Tibial artery (tissue), 4 donors: ENCODE measurements at regions not wholly inside any gene's neighbourhood (a gene's known extent, or its start where the extent isn't known, plus 50 kb on each side); places are given as distances from the start of the nearest gene placed in this dataset.
"Not testable (repeated sequence)": the region's sequence is repeated elsewhere in the genome, so short reads cannot be mapped to it uniquely, and the experiment has no call there.

ENCODE experiments used
- DNase-seq, 2 donors: peaks; one replicate each; pipeline ENCODE4 v3.0.0-alpha.2; 2019
- H3K27ac ChIP-seq, 2 donors: fragments of 200-600 bp; sonication (generic) in 1 of 2; 1 replicate in 1 of 2; 2 replicates in 1 of 2; pipeline ENCODE4 v1.5.1; 2018 to 2019; ENCODE audit warnings: mild to moderate bottlenecking in 1 of 2
- H3K27me3 ChIP-seq, 2 donors: fragments of 200-600 bp; sonication (generic) in 1 of 2; one replicate each; pipeline versions ENCODE4 v1.5.1 to v1.6.0; 2016 to 2019
- H3K36me3 ChIP-seq, 3 donors: fragments of 200-600 bp; sonication (generic) in 2 of 3; one replicate each; pipeline ENCODE4 v1.5.1; 2016 to 2019; ENCODE audit warnings: mild to moderate bottlenecking in 2 of 3
- H3K4me1 ChIP-seq, 4 donors: fragments of 200-600 bp; sonication (generic) in 2 of 4; 1 replicate in 3 of 4; 2 replicates in 1 of 4; pipeline ENCODE4 v1.5.1; 2016 to 2019
- H3K4me3 ChIP-seq, 2 donors: fragments of 200-600 bp; sonication (generic) in 1 of 2; 1 replicate in 1 of 2; 2 replicates in 1 of 2; pipeline ENCODE4 v1.5.1; 2018 to 2019; ENCODE audit warnings: mild to moderate bottlenecking in 2 of 2
- H3K9me3 ChIP-seq, 3 donors: fragments of 200-600 bp; sonication (generic) in 1 of 3; one replicate each; pipeline ENCODE4 v1.5.1; 2016 to 2019
- CTCF ChIP-seq, 2 experiments: fragments of 200-600 bp in 1 of 2; fragments of 450-650 bp in 1 of 2; IDR thresholded peaks; one replicate each; pipeline ENCODE4 v1.5.1; 2017 to 2019; ENCODE audit warnings: antibody characterized with exemption in 2 of 2, mild to moderate bottlenecking in 1 of 2, moderate library complexity in 1 of 2
- intact Hi-C: fragments of 100-400 bp; cut with DNase I; formaldehyde crosslinking; loops from one replicate; pipeline ENCODE4 v1.15.0; 2023; ENCODE audit warnings: low total_unique reads

DNA sequence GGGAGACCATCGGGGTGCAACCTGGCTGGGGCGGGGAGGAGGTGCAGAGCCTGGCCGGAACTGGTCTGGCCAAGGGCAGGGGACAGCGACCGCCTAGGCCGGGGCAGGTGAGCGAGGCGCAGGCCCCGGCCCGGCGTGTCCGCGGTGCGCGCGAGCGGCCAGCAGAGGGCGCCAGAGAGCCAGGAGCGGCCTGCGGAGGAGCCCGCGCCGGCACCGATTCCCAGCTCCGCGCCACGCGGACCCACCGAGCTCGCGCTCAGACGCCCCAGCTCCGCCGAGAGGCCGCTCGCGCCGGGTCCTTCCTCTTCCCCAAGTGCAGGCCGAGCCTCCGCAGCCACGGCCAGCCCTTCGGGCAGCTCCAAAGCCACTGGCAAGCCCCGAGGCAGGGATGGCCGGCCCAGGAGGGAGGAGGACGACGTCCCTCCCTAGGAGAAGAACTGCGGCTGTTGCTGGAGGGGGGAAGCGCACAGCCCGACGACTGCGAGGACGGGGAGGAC is 128.9 kb upstream of the HMX1 start:
- H3K9me3 ChIP-seq, DNase-seq, intact Hi-C loops, H3K27ac ChIP-seq, H3K36me3 ChIP-seq, H3K4me1 ChIP-seq: not testable (repeated sequence)
- H3K27me3 ChIP-seq = peaks cover 0 to 22% of the 10 kb centered on the region in 2 donors
- peak; percentile 66 to 79 for TF ChIP-seq CTCF (IDR thresholded peaks at IDR 0.05)
- H3K4me3 ChIP-seq = peak overlapping the region in 1 of 2 donors; percentile 35

DNA sequence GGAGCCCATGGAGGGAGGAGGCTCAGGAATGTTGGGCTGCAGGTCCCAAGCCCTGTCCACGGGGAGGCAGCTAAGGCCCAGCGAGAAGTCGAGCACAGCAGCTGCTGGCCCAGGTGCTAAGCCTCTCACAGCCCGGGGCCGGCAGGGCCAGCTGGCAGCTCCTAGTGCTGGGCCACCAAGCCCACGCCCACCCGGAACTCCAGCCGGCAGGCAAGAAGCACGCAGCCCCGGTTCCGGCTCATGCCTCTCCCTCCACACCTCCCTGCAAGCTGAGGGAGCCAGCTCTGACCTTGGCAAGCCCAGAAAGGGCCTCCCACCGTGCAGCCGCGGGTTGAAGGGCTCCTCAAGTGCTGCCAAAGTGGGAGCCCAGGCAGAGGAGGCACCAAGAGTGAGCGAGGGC is 121.3 kb upstream of the HMX1 start:
- H3K36me3 ChIP-seq, H3K27me3 ChIP-seq, DNase-seq, H3K27ac ChIP-seq, intact Hi-C loops, H3K4me1 ChIP-seq, H3K4me3 ChIP-seq: not testable (repeated sequence)
- H3K9me3 ChIP-seq = peaks cover 0 to 15% (median 0%) of the 10 kb centered on the region in 3 donors

- H3K36me3 ChIP-seq, H3K27me3 ChIP-seq, H3K4me3 ChIP-seq, DNase-seq, intact Hi-C loops, H3K4me1 ChIP-seq, H3K27ac ChIP-seq: not testable (repeated sequence)
- H3K9me3 ChIP-seq = peaks cover 0 to 15% (median 0%) of the 10 kb centered on the region in 3 donors
Observed at GRCh38 chr4:8991449-8991848, 119.8 kb upstream of the HMX1 start.

- H3K4me1 ChIP-seq, H3K27ac ChIP-seq, intact Hi-C loops, DNase-seq, H3K4me3 ChIP-seq, H3K36me3 ChIP-seq, H3K27me3 ChIP-seq: not testable (repeated sequence)
- peaks cover 0 to 15% (median 0%) of the 10 kb centered on the region in 3 donors for H3K9me3 ChIP-seq
Observed at GRCh38 chr4:8990341-8990740, 118.7 kb upstream of the HMX1 start.

DNA sequence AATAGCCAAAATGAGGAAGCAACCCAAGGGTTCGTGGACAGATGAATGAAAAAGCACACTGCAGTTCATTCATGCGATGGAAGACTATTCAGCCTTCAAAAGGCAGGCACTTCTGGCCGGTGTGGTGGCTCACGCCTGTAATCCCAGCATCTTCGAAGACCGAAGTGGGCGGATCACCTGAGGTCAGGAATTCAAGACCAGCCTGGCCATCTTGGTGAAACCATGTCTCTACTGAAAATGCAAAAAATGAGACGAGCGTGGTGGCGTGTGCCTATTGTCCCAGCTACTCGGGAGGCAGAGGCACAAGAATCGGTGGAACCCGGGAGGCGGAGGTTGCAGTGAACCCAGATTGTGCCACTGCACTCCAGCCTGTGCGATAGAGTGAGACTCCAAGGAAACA is 114.1 kb upstream of the HMX1 start:
- intact Hi-C loops, H3K4me3 ChIP-seq, H3K27ac ChIP-seq, DNase-seq, H3K4me1 ChIP-seq, H3K27me3 ChIP-seq, H3K36me3 ChIP-seq, H3K9me3 ChIP-seq: not testable (repeated sequence)

- DNase-seq, H3K27ac ChIP-seq, H3K4me1 ChIP-seq, H3K9me3 ChIP-seq, H3K4me3 ChIP-seq, intact Hi-C loops, H3K36me3 ChIP-seq, H3K27me3 ChIP-seq: not testable (repeated sequence)
Observed at GRCh38 chr4:8984641-8985040, 113.0 kb upstream of the HMX1 start.

DNA sequence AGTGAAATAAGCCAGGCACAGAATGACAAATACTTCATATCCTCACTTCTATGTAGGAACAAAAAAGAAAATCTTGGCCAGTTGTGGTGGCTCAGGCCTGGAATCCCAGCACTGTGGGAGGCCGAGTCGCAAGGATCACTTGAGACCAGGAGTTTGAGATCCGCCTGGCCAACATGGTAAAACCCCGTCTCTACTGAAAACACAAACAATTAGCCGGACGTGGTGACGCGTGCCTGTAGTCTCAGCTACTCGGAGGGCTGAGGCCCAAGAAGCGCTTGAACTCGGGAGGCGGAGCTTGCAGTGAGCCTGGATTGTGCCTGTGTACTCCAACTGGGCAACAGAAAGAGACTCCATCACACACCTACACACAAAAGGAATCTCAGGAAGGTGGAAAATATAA is 112.3 kb upstream of the HMX1 start:
- DNase-seq, H3K4me3 ChIP-seq, H3K9me3 ChIP-seq, intact Hi-C loops, H3K27ac ChIP-seq, H3K27me3 ChIP-seq, H3K4me1 ChIP-seq, H3K36me3 ChIP-seq: not testable (repeated sequence)

GRCh38 chr4:8976466-8977128 is 105.0 kb upstream of the HMX1 start:
- intact Hi-C loops, H3K36me3 ChIP-seq, H3K27ac ChIP-seq, H3K4me1 ChIP-seq, H3K27me3 ChIP-seq, DNase-seq, H3K9me3 ChIP-seq, H3K4me3 ChIP-seq: not testable (repeated sequence)

DNA sequence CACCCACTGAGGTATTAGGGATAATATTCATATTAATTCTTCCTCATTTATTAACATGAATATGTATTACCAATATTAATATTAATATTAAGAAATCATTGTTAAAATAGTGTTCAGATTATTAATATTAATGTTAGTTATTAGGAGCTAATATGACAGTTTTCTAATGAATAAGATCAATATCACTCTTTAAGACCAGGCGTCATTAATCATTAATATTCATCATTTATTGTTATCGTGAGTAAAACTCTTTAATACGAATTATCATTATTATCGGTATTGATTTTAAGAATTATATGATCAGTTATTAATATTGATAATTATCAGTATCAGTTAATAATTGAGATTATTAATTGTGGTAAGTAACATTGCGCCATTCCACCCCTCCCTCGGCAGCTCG is 101.0 kb upstream of the HMX1 start:
- not testable (repeated sequence) for H3K27me3 ChIP-seq, H3K4me3 ChIP-seq

GRCh38 chr4:8965896-8966295 is 94.3 kb upstream of the HMX1 start:
- H3K36me3 ChIP-seq, H3K4me1 ChIP-seq, H3K27ac ChIP-seq, intact Hi-C loops, H3K4me3 ChIP-seq, H3K9me3 ChIP-seq, DNase-seq: not testable (repeated sequence)
- peaks cover 0 to 33% of the 10 kb centered on the region in 2 donors for H3K27me3 ChIP-seq

More for the DNA sequence above, 101.0 kb upstream of the HMX1 start:
- H3K4me1 ChIP-seq, H3K9me3 ChIP-seq, H3K36me3 ChIP-seq, DNase-seq, intact Hi-C loops, H3K27ac ChIP-seq: not testable (repeated sequence)

GRCh38 chr4:8964201-8964788 is 92.7 kb upstream of the HMX1 start:
- DNase-seq, H3K4me3 ChIP-seq, H3K4me1 ChIP-seq, H3K9me3 ChIP-seq, intact Hi-C loops, H3K36me3 ChIP-seq, H3K27ac ChIP-seq: not testable (repeated sequence)
- H3K27me3 ChIP-seq = peaks cover 0 to 37% of the 10 kb centered on the region in 2 donors

DNA sequence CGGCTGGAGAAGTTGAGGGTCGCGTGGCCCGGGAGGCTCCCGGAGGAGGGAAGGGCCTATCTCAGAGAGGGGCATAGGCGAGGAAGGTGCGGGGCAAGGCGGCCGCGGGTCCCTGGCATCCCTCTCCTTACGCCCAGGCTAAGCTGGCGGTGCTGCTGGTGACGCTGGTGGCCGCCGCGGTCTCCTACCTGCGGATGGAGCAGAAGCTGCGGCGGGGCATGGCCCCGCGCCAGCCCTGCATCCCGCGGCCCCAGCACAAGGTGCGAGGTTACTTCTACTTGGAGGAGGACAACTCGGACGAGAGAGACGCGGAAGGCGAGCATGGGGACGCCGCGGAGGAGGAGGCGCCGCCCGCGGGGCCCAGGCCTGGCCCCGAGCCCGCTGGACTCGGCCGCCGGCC is 91.9 kb upstream of the HMX1 start:
- H3K4me1 ChIP-seq, H3K9me3 ChIP-seq, H3K36me3 ChIP-seq, intact Hi-C loops, H3K4me3 ChIP-seq, DNase-seq, H3K27ac ChIP-seq: not testable (repeated sequence)
- peaks cover 0 to 45% of the 10 kb centered on the region in 2 donors for H3K27me3 ChIP-seq
